Activated naive CD4-positive, alpha-beta T cell treated with anti-CD3 and anti-CD28 coated beads, Interleukin-2, amount 50 U/mL, for 16 hours (primary cell): ENCODE measurements at regions not wholly inside any gene's neighbourhood (a gene's known extent, or its start where the extent isn't known, plus 50 kb on each side); places are given as distances from the start of the nearest gene placed in this dataset.

Source experiments
- DNase-seq: peaks from one replicate; pipeline ENCODE4 v3.0.0-alpha.2; 2020

GRCh38 chr5:123814801-123815470 is 303.0 kb downstream of the CSNK1G3 start:
- DNase-seq: no peak

DNA sequence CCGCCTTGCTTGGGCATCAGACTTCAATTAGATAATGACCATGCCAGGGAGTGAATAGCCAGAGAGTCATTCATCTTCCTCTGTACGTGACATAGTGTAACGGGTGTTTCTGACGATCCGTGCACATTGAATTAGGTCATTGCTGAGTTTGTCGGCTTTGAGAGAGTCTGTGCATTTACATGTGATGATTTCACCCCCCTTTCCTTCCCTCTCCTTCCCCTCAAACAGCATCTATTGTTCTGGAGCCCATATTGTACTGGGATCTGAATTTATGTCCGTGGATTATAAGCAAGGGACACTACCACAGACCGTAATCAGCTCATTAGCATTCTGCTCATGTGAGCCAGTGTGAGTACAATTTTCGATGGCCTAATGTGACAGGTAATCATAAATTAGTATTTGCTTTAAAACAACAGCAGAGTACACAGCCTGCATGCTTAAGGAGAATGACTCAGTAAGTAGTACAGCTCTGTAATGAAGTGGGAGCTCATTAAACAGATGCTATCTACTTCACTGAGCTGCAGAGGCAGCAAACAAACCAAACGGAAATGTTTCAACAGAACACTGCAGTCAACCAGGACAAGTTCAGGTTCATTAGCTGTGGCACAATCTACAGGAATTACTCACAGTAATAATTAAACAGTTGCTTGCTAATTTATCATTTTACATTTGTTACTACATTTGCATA is 302.1 kb downstream of the CSNK1G3 start:
- no peak for DNase-seq

DNA sequence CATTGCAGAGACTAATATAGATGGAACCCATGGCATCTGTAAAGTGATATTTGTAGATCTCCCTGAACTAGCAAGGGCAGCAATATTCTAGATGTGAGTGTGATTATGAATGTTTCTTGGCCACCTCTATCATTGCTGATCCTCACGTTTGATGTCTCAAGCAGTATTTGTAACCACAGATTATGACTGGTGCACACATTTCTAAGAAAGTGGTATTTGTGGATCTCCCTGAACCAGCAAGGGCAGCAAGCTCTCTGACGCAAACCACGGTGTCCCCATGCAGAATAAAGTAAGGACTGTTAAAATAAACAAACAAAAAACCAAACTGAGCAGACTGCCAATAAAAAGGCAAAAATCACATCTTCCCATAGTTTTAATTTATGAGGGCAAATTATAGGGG is 301.3 kb downstream of the CSNK1G3 start:
- no peak for DNase-seq

- no peak for DNase-seq
These were observed 299.9 kb downstream of the CSNK1G3 start for GRCh38 chr5:123811831-123812230.

DNA sequence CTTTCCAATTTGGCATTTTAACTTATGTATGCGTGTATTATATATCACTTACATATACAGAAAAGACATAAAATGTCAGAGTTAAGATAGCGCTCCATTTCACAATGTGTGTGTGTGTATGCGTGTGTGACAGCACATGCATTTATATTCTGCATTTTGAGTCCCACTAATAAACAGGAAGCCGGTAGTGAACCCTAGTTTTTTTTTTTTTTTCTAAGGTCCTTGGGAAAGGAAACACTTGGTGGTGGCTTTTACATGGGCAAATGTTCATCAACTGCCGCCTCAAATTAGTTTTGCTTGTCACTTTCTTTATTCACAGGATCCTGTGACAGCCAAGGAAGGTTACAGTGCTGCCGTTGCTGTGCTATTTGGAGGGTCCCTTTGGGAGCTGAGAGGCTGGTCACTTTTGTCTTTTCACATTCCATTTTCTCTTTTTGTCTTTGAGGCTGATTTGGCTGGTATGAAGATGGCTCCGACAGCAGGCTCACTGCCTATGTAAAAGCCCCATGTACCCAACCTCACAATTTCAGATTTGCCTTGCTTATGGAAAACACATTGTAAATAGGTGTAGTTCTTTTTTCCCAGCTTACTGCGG is 298.9 kb downstream of the CSNK1G3 start:
- no peak for DNase-seq

GRCh38 chr5:123810253-123810652 is 298.3 kb downstream of the CSNK1G3 start:
- no peak for DNase-seq

DNA sequence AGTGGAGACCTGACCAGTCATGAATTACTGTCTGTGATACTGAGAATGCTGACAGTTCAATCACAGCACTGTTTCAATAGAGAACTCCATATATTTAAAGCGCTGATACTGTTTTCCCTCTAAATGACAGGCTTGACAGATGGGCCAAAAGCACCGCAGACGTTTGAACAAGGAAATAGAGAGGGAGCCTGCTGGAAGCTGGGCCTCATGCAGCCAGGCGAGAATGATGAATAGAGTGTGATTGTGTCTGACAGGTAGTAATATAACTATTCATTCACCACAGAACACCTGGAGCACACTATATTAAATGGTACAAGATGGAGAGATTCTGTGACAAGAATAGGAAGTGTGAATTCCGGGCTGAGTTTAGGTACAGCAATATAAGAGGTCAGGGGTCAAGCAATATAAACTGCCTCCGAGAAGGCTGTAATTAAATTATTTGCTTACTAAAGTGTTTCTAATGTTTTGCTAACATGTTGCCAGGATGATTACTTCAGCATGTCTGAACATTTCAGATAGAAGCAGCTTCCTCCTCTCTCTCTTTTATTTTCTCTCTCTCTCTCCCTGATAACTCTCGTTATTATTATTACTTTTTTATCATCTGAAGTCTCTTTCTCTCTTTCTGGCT is 297.7 kb downstream of the CSNK1G3 start:
- DNase-seq: no peak

- no peak for DNase-seq
These were observed 296.7 kb downstream of the CSNK1G3 start for GRCh38 chr5:123808461-123809380.

- no peak for DNase-seq
These were observed 295.4 kb downstream of the CSNK1G3 start for GRCh38 chr5:123807177-123807945.

GRCh38 chr5:123806644-123807043 is 294.7 kb downstream of the CSNK1G3 start:
- no peak for DNase-seq

- DNase-seq: no peak
These were observed 293.3 kb downstream of the CSNK1G3 start for GRCh38 chr5:123805300-123805699.

DNA sequence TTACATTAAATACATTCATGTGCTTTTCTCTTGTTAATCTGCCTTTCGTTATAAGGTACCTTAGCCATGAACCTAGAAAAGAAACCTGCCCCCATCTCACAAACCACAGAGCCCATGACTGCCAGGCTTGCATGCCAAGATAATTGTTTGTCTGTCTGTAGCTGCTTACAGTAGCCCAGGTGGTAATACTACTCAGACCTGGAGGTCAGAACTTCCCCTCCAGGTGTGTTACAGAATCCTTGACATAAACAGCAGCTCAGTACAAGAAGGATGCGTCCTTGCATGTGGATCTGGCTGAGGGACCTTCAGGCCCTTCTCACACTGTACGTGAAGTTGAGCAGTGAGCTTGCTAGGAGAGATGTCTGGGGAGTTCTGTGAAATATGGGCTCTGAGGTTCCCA is 291.4 kb downstream of the CSNK1G3 start:
- no peak for DNase-seq

GRCh38 chr5:123802298-123802951 is 290.4 kb downstream of the CSNK1G3 start:
- no peak for DNase-seq

DNA sequence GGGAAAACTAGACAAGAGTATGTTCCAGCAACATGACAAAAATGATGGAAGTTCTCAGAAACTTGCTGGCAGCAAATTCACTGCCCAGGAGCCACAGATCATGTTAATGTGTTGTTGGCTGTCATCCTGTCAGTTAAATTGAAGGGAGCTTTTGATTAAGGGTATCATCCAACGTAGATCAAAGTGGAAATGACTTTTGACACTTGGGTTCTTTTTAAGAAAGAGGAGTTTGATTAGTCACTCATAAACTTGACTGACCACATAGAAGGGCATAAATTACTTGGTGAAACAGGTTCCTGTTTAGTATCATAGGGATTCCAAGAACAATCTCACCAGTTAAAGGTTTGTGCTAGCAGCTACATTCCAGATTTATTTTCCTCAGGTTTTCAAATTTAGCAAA is 288.7 kb downstream of the CSNK1G3 start:
- no peak for DNase-seq

- no peak for DNase-seq
These were observed 283.7 kb downstream of the CSNK1G3 start for GRCh38 chr5:123795688-123796087.

- no peak for DNase-seq
These were observed 278.2 kb downstream of the CSNK1G3 start for GRCh38 chr5:123790226-123790625.

DNA sequence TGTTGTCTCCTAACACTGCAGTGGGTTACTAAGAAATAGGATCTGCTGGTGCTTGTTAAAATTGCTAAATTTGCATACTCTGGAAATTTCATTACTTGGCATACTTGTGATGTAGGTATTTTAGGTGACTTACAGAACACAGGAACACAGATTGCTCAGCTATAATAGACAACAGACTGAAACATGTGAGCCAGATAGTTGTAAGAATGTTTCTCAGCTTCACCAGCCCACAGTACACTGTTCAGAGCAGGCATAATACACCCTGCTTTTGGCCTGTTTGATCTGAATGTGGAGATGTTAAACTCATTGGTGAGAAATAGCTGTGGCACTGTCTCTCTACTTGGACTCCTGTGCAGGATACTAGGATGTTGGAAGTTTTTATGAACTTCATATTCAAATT is 275.7 kb downstream of the CSNK1G3 start:
- DNase-seq: no peak

- DNase-seq: no peak
These were observed 275.2 kb downstream of the CSNK1G3 start for GRCh38 chr5:123787136-123787535.

DNA sequence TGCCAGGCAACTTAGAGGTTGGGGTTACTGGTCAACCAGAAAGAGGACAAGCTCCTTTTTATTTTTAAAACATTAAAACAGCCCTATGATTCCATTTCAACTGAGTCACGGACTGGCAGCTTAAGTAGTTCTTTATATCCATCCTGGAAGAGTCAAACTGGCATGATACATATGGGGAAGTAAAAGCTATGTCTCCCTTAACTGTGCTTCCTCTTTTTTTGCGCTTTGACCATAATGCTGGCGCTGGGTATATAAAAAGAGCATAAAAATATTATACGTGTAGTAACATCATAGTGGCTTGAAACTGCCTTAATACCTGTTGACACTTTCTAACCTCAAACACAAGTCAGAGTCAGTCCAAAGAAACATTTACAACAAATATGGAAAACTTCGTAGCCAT is 274.4 kb downstream of the CSNK1G3 start:
- DNase-seq: no peak

- no peak for DNase-seq
These were observed 273.4 kb downstream of the CSNK1G3 start for GRCh38 chr5:123785162-123786071.
